GM18867 (cell line): ENCODE measurements at regions not wholly inside any gene's neighbourhood (a gene's known extent, or its start where the extent isn't known, plus 50 kb on each side); places are given as distances from the start of the nearest gene placed in this dataset.
"Not testable (repeated sequence)": the region's sequence is repeated elsewhere in the genome, so short reads cannot be mapped to it uniquely, and the experiment has no call there.

Source experiments
- ATAC-seq: cut with Tn5 transposase; IDR thresholded peaks from one replicate; pipeline ENCODE4 v1.9.1; 2021; ENCODE audit warnings: mild to moderate bottlenecking, moderate library complexity; ENCODE audit not compliant: unreplicated experiment

GRCh38 chr11:33531743-33532181, 168.9 kb downstream of the C11orf91 start:
- ATAC-seq = no peak

GRCh38 chr11:33530815-33531214, 169.8 kb downstream of the C11orf91 start:
- no peak for ATAC-seq

DNA sequence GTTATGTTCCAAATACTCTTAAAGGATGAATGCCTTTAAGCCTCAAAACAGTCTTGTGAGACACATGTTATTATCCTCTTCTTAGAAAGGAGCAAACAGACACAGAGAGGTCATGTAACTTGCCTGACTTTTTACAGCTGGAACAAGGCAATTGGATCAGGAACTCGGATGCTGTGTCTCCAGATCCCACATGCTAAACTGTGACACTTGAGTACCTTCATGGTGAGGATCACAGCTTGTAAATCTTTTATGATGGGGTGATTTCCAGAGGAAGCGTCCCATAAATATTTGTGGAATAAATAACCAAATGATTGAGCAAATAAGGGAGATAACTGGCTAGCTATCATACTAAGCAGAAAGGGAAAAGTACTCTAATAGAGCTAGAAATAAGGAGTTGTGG, 171.2 kb downstream of the C11orf91 start:
- no peak for ATAC-seq

- ATAC-seq = not testable (repeated sequence)
Observed at GRCh38 chr11:33527738-33528137, 172.9 kb downstream of the C11orf91 start.

DNA sequence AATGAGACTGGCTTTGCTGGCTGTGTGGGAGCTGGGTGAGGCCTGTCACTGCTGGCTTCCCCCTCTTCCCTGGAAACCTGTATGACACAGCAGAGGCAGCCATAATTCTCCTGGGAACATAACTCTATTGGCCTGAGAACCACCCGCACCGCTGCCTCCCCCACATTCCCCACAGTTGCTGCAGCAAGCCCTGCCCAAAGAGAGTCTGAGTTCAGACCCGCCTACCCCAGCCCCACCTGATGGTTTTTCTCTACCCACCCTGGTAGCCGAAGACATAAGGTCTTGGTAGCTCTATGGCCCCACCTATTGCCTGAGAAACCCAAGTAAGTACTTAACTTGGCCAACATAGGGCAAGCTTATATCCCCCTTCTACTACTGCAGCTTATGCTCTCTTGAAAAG, 174.8 kb downstream of the C11orf91 start:
- no peak for ATAC-seq

DNA sequence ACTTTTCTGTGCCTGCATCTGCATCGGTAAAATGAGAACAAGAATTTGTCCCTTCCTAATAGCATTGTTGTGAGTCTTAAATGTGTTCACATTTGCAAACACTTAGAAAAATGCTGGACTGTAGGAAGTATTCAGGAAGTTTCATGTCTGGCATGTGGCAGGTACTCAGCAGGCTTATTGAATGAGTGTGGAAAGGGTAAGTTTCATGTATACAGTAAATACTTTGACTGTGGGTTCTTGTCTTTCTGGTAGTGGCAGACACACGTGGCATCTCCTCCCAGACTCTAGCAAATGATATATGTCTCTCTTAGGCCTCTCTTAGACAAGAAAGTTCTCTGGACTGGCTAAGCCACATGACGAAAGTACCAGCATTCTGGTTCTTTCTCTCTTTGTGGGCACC, 179.2 kb downstream of the C11orf91 start:
- no peak for ATAC-seq

DNA sequence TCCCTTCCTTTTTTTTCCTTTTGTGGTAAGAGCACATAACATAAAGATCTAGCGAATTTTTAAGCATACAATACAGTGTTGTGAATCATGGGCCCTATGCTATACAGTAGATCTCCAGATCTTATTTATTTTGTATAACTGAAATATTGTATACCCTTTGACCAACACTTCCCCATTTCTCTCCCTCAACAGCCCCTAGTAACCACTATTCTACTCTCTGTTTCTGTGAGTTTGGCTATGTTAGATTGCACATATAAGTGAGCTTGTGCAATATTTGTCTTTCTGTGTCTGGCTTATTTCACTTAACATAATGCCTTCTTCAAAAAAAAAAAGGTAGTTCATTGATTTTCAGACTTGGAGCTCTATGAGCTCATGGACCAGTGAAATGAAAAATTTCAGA, 180.5 kb downstream of the C11orf91 start:
- no peak for ATAC-seq

DNA sequence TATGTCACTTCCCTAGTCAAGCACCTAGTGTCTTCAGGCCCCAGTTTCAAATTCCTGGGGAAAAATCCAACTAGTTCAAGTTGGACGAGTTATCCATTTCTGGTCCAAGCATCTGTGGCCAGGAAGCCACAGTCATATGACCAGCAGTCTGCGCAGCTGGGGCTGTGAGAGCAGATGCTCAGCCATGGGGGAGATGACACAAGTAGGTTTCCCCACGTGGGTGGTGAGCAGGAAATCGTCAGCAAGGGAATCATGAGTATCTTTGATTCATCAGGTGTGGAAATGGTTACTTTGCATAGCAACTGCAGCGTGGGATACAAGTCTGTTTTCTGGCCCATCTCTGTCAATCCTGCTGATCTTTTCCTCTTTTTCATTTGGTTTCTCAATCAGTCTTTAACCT, 185.3 kb downstream of the C11orf91 start:
- no peak for ATAC-seq

DNA sequence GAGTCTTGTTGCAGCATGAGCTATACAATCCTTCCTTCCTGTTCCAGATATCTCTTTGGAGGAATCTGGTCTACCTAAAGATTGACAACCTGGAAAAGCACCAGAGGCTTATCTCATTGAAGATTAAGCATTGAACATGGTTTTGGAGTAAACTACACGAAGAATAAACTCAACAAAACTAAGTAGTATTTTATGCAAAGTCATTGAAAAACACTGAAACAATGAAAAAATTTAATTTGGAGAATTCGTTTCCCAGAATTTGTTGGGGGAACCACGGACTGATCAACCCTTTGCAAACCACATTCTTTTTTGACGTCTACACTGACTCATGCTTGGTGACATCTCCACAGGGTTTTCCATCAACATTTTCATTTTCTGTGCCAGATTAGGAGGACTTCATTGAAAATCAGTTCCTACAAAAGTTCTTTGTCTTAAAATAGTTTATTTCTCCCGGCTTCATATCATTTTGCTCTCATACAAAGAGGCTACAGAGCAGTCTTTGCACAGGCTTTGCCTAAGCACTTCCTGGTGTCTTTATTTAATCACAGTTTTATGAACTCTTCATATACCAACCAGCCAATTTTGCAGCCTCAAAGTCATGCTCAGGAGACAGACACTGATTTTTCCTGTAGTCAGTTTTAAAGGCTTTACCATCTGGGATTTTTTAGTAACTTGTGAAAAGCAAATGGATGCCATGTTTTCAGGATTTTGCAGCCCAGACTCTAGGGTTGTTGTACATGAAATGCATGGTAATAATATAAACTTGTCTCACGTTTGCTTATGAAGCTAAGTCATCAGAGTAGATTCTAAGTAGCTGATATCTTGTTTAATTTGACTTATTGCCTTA, 186.3 kb downstream of the C11orf91 start:
- no peak for ATAC-seq

DNA sequence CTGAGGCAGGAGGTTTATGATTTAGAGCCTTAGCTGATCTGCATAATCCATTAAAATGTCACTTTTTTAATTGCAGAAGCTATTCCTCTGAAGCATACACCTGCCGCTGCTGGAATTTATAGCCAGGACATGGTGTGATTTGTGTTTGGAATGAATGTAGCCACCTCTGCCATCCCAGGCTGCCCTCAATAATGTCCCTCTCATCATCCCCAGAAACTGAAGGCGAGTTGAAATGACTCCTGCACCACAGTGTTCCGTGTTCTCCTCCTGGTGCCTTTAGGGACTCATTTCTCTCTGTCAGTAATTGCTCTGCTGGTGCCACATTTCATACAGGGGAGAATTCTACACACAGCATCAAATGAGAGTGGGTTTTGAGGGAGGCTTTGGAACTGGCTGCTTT, 191.0 kb downstream of the C11orf91 start:
- no peak for ATAC-seq

DNA sequence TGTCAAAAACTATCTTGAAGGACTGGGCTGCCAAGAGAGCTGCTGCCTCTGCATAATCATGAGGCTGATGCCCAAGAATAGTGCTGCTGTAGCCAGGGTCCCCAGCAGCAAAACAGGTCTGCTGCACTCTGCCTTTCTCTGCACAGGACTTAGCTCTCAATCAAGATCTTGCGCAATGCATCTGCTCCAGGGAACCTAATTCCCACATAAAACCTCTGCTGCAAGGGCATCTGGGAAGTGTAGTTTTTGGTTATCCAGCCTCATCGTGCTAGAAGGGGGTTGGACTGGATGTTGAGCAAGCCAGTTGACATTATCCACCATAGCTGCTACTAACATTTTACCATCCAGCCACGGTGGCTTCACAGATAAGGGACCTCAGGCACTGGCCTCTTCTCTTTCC, 192.7 kb downstream of the C11orf91 start:
- ATAC-seq = no peak

DNA sequence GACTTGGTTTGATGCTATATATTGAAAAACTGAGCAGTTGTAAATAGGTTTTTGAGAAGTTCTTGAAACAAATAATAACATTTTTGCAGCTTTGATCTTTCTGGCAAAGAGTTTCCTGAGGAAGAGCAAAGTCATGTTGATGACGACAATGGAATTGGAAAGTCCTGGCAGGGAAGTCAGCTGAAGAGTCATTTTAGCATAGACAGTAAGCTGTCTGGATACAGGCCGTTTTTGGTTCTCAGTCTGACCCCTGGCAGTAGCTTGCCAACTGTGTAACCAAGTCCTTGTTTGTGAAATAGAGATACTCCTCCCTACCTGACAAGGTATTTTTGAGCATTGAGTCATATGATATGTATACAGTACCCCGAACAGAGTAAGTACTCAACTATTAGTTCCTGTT, 193.3 kb downstream of the C11orf91 start:
- ATAC-seq = no peak

- ATAC-seq = no peak
Observed at GRCh38 chr11:33505093-33505492, 195.5 kb downstream of the C11orf91 start.

GRCh38 chr11:33500861-33501479, 199.7 kb downstream of the C11orf91 start:
- no peak for ATAC-seq

GRCh38 chr11:33500332-33500731, 200.3 kb downstream of the C11orf91 start:
- ATAC-seq = no peak

GRCh38 chr11:33492596-33492995, 208.0 kb downstream of the C11orf91 start:
- no peak for ATAC-seq

GRCh38 chr11:33490842-33491370, 209.7 kb downstream of the C11orf91 start:
- no peak for ATAC-seq

DNA sequence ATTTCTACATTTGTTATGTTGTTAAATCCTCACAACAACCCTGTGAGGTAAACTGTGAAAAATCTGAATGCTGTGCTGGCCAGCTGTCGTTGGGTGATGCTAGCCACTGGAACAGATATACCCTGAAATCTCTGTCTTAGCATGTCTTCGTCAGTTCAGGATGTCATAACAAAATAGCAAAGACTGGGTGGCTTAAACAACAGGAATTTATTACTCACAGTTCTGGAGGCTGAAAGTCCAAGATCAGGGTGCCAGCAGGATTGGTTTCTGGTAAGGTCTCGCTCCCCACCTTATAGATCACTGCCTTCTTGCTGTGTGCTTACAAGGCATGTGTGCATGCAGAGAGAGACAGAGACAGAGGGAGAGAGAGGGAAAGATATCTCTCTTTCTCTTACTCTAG, 211.7 kb downstream of the C11orf91 start:
- ATAC-seq = no peak

DNA sequence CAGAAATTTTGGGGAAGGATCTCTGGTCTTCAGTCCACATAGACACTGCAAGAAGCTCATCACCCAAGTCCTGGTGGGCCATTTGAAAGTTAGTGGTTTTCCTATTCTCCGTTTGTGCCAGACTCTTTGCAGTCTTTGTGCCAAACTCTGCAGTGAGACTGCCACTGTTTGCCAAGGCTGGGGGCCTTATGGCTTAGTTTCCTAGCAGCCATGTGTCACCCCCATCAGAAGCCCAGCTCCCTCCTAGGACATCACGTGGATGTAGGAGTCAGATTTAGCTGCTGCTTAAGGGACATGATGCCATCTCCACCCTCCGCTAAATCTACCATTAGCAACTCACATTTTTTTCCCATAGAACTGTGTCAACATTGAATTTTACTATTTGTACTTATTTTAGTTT, 220.0 kb downstream of the C11orf91 start:
- no peak for ATAC-seq

- ATAC-seq = no peak
Observed at GRCh38 chr11:33479231-33479630, 221.4 kb downstream of the C11orf91 start.

GRCh38 chr11:33478111-33478573, 221.0 kb downstream of the HIPK3 start:
- ATAC-seq = no peak
